ENCODE measurements at regions not wholly inside any gene's neighbourhood (a gene's known extent, or its start where the extent isn't known, plus 50 kb on each side); places are given as distances from the start of the nearest gene placed in this dataset.
A peak's percentile ranks its signal among the peaks of the same experiment; 100 is the strongest.

GRCh38 chr18:48488388-48488850, 50.4 kb upstream of the CTIF start (continued):
- TF ChIP-seq ZNF124 (CRISPR knock-in tag; IDR thresholded peaks at IDR 0.05) (no peak), LCORL (IDR thresholded peaks at IDR 0.05) (peak; percentile 65), LCORL (CRISPR knock-in tag; IDR thresholded peaks at IDR 0.05) (peak; percentile 98), SP1 (IDR thresholded peaks at IDR 0.05) (no peak), SP1 (CRISPR knock-in tag; IDR thresholded peaks at IDR 0.05) (no peak), NCOA5 (CRISPR knock-in tag; IDR thresholded peaks at IDR 0.05) (no peak), TRIM24 (CRISPR knock-in tag; IDR thresholded peaks at IDR 0.05) (no peak), PCBP2 (optimal IDR thresholded peaks at IDR 0.05; ENCODE audit: low read depth, low read length, poor library complexity, severe bottlenecking) (no peak), ZNF569 (CRISPR knock-in tag; IDR thresholded peaks at IDR 0.05; ENCODE audit: borderline replicate concordance) (no peak), SOX13 (IDR thresholded peaks at IDR 0.05) (peak; percentile 53), SOX13 (CRISPR knock-in tag; conservative IDR thresholded peaks at IDR 0.05 in 1 of 2, IDR thresholded peaks at IDR 0.05 in 1 of 2) (peak in 1 of 2 experiments; percentile 93; a peak in 2 of 4 replicates), TAF15 (IDR thresholded peaks at IDR 0.05; ENCODE audit: low read depth, low read length, poor library complexity, severe bottlenecking) (no peak), ZNF34 (CRISPR knock-in tag; IDR thresholded peaks at IDR 0.05; ENCODE audit: borderline replicate concordance) (no peak; the same call in 1 of the 2 replicates), ZFY (CRISPR knock-in tag; IDR thresholded peaks at IDR 0.05) (no peak), KAT7 (CRISPR knock-in tag; IDR thresholded peaks at IDR 0.05; ENCODE audit: borderline replicate concordance) (no peak), TBP (CRISPR knock-in tag; IDR thresholded peaks at IDR 0.05) (no peak), NR2F1 (CRISPR knock-in tag; IDR thresholded peaks at IDR 0.05) (0 out of 4 replicates have a peak, but pooled peaks of 1 of the 2 experiments have one; percentile 22), NFIB (CRISPR knock-in tag; IDR thresholded peaks at IDR 0.05; ENCODE audit: borderline replicate concordance) (no peak), BRD4 (CRISPR knock-in tag; IDR thresholded peaks at IDR 0.05) (0 out of 2 replicates have a peak, but pooled peaks have one; percentile 38), TIGD3 (CRISPR knock-in tag; IDR thresholded peaks at IDR 0.05; ENCODE audit: borderline replicate concordance) (no peak), FOSL1 (CRISPR knock-in tag; IDR thresholded peaks at IDR 0.05; ENCODE audit: borderline replicate concordance) (peak; percentile 68; the same call in 1 of the 2 replicates), ZNF101 (CRISPR knock-in tag; IDR thresholded peaks at IDR 0.05; ENCODE audit: borderline replicate concordance, low read depth) (no peak), DNMT1 (CRISPR knock-in tag; IDR thresholded peaks at IDR 0.05) (no peak)
- TF ChIP-seq, protein P1, sequence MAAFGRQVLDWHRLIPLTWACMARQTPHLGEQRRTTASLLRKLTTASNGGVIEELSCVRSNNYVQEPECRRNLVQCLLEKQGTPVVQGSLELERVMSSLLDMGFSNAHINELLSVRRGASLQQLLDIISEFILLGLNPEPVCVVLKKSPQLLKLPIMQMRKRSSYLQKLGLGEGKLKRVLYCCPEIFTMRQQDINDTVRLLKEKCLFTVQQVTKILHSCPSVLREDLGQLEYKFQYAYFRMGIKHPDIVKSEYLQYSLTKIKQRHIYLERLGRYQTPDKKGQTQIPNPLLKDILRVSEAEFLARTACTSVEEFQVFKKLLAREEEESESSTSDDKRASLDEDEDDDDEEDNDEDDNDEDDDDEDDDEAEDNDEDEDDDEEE (CRISPR knock-in tag; IDR thresholded peaks at IDR 0.05): no peak
- TF ChIP-seq, protein P2, sequence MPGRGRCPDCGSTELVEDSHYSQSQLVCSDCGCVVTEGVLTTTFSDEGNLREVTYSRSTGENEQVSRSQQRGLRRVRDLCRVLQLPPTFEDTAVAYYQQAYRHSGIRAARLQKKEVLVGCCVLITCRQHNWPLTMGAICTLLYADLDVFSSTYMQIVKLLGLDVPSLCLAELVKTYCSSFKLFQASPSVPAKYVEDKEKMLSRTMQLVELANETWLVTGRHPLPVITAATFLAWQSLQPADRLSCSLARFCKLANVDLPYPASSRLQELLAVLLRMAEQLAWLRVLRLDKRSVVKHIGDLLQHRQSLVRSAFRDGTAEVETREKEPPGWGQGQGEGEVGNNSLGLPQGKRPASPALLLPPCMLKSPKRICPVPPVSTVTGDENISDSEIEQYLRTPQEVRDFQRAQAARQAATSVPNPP (CRISPR knock-in tag; IDR thresholded peaks at IDR 0.05): no peak
- TF ChIP-seq, protein P3, sequence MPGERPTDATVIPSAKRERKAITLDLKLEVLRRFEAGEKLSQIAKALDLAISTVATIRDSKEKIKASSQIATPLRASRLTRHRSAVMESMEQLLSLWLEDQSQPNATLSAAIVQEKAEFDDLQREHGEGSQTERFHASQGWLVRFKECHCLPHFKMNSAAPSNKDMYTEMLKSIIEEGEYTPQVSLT (CRISPR knock-in tag; IDR thresholded peaks at IDR 0.05; ENCODE audit: borderline replicate concordance, low read depth): no peak
- TF ChIP-seq, protein P4, sequence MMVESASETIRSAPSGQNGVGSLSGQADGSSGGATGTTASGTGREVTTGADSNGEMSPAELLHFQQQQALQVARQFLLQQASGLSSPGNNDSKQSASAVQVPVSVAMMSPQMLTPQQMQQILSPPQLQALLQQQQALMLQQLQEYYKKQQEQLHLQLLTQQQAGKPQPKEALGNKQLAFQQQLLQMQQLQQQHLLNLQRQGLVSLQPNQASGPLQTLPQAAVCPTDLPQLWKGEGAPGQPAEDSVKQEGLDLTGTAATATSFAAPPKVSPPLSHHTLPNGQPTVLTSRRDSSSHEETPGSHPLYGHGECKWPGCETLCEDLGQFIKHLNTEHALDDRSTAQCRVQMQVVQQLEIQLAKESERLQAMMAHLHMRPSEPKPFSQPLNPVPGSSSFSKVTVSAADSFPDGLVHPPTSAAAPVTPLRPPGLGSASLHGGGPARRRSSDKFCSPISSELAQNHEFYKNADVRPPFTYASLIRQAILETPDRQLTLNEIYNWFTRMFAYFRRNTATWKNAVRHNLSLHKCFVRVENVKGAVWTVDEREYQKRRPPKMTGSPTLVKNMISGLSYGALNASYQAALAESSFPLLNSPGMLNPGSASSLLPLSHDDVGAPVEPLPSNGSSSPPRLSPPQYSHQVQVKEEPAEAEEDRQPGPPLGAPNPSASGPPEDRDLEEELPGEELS (CRISPR knock-in tag; IDR thresholded peaks at IDR 0.05): peak; percentile 84

All from HepG2 (cell line).